Amniotic epithelial cell (primary cell): ENCODE measurements at regions not wholly inside any gene's neighbourhood (a gene's known extent, or its start where the extent isn't known, plus 50 kb on each side); places are given as distances from the start of the nearest gene placed in this dataset.
"Not testable (repeated sequence)": the region's sequence is repeated elsewhere in the genome, so short reads cannot be mapped to it uniquely, and the experiment has no call there.

Source experiments
- DNase-seq: peaks from one replicate; pipeline ENCODE4 v3.0.0-alpha.2; 2010; ENCODE audit warnings: low read depth

DNA sequence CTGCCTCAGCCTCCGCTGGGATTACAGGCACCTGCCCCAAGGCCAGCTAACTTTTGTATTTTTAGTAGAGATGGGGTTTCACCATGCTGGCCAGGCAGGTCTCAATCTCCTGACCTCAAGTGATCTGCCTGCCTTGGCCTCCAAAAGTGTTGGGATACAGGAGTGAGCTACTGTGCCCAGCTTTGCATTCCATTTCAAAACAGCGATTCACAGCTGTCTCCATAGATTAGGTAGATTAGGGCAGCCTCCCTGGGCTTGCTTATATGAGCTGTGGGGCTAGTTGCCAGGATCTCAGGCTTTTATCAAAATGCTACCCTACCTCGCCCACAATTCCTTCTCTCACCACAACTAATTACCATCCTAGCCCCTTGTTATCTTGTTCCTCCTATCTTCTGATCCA, 176.4 kb upstream of the ZKSCAN2 start:
- no peak for DNase-seq

GRCh38 chr16:25433388-25433787, 175.7 kb upstream of the ZKSCAN2 start:
- no peak for DNase-seq

DNA sequence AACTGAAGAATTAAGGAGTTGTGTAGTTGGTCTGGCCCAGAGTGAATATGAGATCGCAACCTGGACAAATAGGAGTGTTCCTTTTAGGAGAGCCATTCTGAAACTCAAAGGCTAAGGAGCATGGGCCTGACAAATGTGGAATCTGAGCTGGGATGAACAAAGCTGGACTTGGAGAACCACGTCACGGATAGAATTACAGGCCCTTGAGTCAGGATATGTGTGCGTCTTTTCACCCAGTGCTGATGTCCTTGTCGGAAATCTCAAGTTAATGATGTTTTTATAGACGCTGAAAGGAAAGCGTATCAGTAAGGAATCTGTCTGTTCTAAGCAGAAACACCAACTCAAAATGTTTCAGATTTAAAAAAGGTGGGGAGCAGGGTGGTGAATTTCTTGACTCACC, 173.8 kb upstream of the ZKSCAN2 start:
- no peak for DNase-seq

DNA sequence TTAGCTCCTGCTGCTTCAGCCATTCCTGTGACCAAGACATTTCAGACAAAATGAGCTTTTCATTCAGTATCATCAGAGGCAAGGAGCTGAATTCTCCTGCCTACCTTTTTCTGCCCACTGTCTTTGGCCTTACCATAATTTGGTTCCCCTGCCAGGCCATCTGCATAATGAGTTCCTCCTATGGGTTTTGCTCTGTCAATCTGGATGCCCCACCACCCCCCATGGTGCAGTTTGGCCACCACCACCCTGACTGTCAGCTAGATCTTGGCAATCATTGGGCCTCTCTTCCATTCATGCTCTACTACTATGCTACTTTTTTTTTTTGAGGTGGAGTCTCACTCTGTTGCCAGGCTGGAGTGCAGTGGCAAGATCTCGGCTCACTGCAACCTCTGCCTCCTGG, 169.2 kb upstream of the ZKSCAN2 start:
- no peak for DNase-seq

- no peak for DNase-seq
Observed at GRCh38 chr16:25419681-25420080, 162.0 kb upstream of the ZKSCAN2 start.

DNA sequence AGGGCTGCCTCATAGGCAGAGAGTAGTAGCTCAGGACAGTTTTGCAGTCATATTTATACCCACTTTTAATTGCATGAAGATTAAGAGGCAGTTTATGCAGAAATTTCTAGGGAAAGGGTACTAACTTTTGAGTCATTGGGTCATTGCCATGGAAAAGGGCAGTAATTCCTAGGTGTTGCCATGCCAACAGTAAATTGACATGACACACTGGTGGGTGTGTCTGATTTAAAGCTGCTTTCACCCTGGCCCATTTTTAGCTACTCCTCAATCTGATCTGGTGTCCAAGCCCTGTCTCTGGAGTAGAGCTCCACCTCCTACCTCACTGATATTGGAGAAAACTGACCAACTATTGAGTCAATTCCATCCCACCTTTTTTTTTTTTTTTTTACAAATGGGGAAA, 161.5 kb upstream of the ZKSCAN2 start:
- no peak for DNase-seq

DNA sequence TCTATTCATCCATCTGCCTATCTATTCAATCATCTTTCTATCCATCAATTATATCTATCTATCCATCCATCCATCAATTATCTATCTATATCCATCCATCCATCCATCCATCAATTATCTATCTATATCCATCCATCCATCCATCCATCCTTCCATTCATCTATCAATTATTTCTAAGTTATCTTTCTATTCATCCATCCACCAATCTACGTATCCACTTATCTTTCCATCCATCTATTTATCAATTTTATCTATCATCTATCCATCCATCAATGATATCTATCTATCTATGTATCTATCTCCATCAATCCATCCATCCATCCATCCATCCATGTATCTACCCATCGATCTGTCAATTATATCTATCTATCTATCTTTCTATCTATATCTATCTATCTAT, 158.4 kb upstream of the ZKSCAN2 start:
- no peak for DNase-seq

GRCh38 chr16:25413975-25414374, 156.3 kb upstream of the ZKSCAN2 start:
- peak; percentile 21 for DNase-seq

DNA sequence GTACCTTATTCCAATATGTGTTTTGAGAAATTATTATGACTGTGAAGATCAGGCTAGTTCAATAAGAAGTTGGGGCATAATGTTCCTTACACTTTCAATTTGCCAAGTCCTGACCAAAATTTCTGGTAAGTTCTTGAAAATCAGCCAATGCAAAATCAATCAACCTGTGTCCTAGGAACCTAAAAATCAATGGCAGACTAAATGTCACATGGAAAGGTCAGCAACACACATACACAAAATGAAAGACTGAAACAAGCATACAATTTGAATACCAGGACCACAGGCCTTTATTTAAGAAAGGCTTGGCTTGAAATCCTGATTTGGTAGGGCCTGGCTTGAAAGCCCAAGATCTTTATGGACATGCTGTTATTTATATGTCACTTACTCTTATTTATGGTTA, 155.5 kb upstream of the ZKSCAN2 start:
- no peak for DNase-seq

- no peak for DNase-seq
Observed at GRCh38 chr16:25411396-25412081, 153.9 kb upstream of the ZKSCAN2 start.

GRCh38 chr16:25403852-25404251, 146.2 kb upstream of the ZKSCAN2 start:
- DNase-seq = no peak

- DNase-seq = no peak
Observed at GRCh38 chr16:25395528-25395927, 137.9 kb upstream of the ZKSCAN2 start.

- DNase-seq = no peak
Observed at GRCh38 chr16:25390761-25391160, 133.1 kb upstream of the ZKSCAN2 start.

DNA sequence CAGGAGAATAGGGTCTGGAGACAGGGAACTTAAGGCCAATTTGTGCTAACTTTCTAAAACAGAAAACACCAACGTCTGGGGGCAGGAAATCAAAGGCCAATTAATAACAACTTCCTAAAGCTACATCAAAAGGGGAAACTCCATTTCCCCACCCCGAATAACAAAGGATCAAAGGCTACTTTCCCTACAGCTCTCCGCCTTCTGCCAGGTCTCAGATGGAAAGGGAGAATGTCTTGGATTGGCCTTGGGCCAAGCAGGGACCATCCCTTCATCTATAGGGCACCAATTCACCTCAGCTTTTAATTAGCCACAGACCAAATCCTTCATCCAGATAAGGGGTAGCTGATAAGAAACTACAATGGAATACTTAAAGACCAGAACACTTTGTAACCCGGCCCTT, 116.9 kb upstream of the ZKSCAN2 start:
- no peak for DNase-seq

GRCh38 chr16:25372716-25373115, 115.1 kb upstream of the ZKSCAN2 start:
- no peak for DNase-seq

DNA sequence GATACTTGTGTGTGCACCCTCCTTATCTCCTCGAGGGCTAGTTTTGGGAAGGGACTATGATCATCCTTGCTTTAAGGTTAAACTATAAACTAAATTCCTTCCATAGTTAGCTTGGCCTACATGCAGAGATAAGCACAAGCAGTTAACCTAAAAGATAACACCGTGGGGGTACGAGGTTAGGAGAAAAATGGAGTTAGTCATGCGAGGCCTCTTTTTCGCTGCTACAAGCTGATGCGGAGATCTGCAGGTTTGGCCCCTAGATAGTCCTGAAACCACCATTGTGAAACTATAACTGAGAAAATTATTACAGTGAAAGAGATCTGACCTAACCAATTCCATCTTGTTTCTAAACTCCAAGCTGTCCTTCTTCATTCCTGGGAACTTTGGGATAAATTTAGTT, 113.7 kb upstream of the ZKSCAN2 start:
- DNase-seq = no peak

- DNase-seq = no peak
Observed at GRCh38 chr16:25370541-25370940, 112.9 kb upstream of the ZKSCAN2 start.

DNA sequence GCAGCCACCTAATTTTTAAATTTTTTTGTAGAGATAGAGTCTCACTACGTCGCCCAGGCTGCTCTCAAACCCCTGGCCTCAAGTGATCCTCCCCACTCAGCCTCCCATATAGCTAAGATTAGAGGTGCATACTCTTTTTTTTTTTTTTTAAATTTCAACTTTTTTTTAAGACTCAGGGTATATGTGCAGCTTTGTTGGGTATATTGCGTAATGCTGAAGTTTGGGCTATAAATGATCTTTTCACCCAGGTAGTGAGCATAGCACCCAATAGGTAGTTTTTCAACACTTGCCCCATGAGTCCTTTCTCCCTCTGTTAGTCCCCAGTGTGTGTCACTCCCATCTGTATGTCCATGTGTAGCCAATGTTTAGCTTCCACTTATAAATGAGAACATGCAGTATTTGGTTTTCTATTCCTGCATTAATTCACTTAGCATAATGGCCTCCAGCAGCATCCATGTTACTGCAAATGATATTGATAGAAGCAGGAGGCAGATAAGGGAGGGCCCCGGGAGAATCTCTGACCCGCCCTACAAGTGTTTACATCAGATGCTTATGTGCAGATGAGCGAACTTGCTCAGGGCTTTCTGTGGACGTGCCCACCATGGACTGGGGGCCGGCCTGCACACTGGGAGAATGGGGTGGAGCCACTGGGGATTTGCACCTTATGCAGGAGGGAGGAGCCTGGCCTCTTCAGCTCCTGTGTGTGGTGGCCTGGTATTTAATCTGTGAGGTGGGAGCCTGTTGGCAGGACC, 110.3 kb upstream of the ZKSCAN2 start:
- DNase-seq = no peak

- DNase-seq = no peak
Observed at GRCh38 chr16:25366078-25366477, 108.4 kb upstream of the ZKSCAN2 start.

- not testable (repeated sequence) for DNase-seq
Observed at GRCh38 chr16:25359516-25359915, 101.9 kb upstream of the ZKSCAN2 start.

GRCh38 chr16:25344006-25344405, 86.4 kb upstream of the ZKSCAN2 start:
- no peak for DNase-seq

DNA sequence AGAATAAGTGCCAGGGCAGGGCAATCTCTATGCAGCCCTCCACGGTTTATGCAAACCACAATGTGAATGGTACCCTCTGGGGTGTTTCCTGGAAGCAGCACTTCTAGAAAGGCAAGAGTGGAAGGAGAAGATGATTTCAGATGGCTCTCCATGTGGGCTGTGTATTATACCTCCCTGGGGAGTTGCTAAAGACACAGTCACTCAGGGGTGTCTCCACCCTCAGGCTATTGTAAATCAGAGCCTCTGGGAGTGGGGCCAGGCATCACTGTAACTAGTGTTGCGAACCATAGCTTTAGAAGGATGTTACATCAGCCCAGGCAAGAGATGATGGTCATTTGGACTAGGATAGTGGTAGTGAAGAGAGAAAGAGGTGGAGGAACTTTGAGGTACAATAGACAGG, 83.3 kb upstream of the ZKSCAN2 start:
- no peak for DNase-seq

GRCh38 chr16:25317732-25318316, 60.2 kb upstream of the ZKSCAN2 start:
- no peak for DNase-seq

GRCh38 chr16:25311950-25312349, 54.3 kb upstream of the ZKSCAN2 start:
- no peak for DNase-seq
